AG09319 (cell line): ENCODE measurements at regions not wholly inside any gene's neighbourhood (a gene's known extent, or its start where the extent isn't known, plus 50 kb on each side); places are given as distances from the start of the nearest gene placed in this dataset.

Experiments used
- DNase-seq: peaks from one replicate; pipeline ENCODE4 v3.0.0-alpha.2; 2010; ENCODE audit warnings: low read depth; ENCODE audit errors: extremely low read depth
- TF ChIP-seq, protein P1 (sequence below): IDR thresholded peaks from 2 replicates; pipeline ENCODE4 v1.5.1; 2011; ENCODE audit warnings: low read depth, mild to moderate bottlenecking, inconsistent platforms, low read length, moderate library complexity

DNA sequence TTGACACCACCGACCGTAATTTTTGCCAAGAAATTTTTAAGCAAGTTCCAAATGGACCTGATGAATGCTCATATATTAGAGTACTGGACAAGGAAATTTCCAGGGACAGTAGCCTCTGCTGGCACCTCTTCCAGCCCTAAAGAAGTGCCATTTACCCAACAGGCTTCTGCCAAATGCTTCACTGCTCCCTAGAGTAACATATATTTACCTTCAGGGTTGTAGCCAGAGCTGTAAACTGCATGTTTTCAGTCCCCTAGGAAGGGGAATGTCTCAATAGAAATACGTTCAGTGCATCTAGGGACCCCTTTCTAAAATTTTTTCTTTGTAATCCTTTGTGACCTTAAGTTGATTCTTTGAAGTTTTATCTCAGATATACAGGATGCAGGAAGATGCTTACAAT lies 143.1 kb upstream of the SMAD1 start:
- TF ChIP-seq, protein P1, sequence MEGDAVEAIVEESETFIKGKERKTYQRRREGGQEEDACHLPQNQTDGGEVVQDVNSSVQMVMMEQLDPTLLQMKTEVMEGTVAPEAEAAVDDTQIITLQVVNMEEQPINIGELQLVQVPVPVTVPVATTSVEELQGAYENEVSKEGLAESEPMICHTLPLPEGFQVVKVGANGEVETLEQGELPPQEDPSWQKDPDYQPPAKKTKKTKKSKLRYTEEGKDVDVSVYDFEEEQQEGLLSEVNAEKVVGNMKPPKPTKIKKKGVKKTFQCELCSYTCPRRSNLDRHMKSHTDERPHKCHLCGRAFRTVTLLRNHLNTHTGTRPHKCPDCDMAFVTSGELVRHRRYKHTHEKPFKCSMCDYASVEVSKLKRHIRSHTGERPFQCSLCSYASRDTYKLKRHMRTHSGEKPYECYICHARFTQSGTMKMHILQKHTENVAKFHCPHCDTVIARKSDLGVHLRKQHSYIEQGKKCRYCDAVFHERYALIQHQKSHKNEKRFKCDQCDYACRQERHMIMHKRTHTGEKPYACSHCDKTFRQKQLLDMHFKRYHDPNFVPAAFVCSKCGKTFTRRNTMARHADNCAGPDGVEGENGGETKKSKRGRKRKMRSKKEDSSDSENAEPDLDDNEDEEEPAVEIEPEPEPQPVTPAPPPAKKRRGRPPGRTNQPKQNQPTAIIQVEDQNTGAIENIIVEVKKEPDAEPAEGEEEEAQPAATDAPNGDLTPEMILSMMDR: no peak
- DNase-seq: no peak

DNA sequence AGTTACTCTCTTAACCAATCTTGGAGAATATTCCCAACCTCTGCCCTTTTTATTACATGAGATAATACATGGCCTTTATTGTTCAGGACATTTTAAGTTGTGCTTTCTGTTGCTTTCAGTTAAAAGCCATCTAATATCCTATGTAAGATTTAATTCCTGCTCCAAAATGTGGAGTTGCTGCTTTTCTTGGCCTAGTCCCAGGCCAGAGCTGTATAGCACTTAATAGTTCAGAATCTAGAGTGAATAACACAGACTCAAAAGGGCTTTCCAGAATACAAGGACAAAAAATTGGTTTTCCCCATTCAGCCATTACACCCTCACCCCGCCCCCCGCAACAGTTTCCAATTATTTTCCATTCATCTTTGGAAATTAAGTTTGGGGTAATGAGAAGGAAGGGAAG lies 144.3 kb upstream of the SMAD1 start:
- TF ChIP-seq, protein P1: no peak
- no peak for DNase-seq

DNA sequence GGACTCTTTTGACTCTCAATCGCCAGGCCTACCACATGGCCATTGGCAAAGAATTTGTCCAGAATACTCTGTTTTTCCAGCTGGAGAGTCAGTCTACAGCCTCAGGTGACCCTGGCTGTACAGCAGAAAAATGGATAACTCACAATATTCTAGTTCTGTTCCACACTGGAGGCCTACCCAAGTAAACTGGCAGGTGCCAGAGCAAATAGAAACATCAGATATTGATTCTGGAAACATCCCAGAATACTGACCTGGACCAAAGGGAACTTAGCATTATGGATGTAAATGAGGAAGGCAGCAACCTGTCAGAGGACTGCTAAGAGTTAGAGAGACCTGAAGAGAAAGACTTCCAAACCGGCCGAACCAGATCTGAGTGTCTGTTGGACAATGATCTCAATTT lies 147.9 kb upstream of the SMAD1 start:
- no peak for DNase-seq
- TF ChIP-seq, protein P1: no peak

DNA sequence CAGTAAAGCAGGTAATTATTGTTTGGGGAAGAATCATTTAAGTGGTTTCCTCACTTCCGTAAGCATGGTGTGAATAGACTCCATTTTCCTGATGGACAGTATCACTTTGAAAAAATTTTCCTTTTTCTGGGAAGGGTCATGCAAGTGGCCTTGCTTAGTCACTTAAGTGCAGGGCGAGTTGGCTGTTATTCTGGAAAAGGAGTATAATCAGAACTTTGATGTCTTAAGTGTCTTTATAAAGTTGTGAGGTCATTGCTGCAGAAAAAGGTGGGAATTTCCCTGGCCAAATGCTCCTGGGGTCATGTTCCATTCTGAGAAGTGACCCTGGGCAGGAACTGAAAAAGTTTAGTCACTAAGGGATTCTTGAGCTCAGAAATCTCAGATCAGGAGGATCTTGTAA lies 146.1 kb upstream of the OTUD4 start:
- no peak for DNase-seq
- TF ChIP-seq, protein P1: no peak

DNA sequence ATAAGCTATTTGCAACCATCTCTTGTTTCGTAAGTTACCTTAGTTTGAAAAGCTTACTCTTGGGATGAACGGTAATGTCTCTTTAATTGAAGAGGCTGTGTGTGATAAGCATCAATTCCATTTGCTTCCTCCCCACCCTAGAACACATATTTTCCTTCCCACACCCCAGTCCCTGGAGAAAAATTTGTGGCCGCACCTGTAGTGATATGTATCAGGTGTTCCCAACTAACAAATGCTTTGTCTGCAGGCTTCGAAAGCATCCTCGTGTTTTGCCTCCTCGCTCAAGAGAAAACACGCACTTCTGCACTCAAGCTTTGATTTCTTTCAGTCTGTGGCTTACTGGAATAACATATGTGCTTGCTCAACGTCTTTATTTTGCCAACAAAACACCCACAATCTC lies 143.8 kb upstream of the OTUD4 start:
- no peak for DNase-seq
- TF ChIP-seq, protein P1: no peak

DNA sequence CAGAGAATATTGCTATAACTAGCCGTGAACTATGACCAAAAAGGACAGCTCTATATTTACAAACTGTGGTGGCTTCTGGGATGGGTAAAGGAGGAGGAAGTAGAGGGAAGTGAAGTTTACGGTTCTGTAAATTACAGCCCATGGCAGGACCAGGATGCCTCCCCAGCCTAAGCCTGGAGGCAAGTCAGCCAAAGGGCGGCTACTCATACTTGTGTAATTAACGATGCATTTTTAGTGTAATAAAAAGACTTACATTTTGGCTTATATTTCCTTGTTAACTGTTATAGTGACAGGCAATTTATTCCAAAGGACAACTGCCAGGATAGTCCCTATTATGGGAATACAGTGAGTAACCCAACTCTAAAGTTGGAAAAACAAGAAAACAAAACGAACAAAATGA lies 139.9 kb upstream of the OTUD4 start:
- TF ChIP-seq, protein P1: no peak
- no peak for DNase-seq

DNA sequence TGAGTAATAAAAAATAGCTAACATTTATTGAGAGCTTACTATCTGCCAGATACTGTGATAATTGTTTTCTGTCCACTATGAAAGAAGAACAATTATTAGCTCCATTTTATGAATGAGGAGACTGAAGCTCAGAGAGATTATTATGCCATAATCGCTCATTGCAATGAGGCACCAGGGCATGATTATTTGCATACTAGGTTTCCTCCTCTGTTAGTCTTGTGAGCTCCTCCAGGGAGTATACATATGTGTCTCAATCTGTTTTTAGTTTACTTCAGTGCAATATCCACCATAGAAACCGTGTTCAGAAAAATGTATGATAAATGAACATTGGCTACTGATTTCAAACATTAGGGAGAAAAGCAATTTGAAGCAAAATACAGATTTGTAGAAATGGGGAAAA lies 139.4 kb upstream of the OTUD4 start:
- DNase-seq: no peak
- TF ChIP-seq, protein P1: no peak
